ENCODE measurements at regions not wholly inside any gene's neighbourhood (a gene's known extent, or its start where the extent isn't known, plus 50 kb on each side); places are given as distances from the start of the nearest gene placed in this dataset.

- no peak overlapping the region for H3K27ac ChIP-seq (ENCODE audit: low read depth, low read length, poor library complexity, severe bottlenecking)
- no peak overlapping the region for H3K4me3 ChIP-seq (ENCODE audit: low read depth, low read length, poor library complexity, severe bottlenecking)
- H3K9ac ChIP-seq (ENCODE audit: low read length) = no peak overlapping the region
- TF ChIP-seq, protein P1, sequence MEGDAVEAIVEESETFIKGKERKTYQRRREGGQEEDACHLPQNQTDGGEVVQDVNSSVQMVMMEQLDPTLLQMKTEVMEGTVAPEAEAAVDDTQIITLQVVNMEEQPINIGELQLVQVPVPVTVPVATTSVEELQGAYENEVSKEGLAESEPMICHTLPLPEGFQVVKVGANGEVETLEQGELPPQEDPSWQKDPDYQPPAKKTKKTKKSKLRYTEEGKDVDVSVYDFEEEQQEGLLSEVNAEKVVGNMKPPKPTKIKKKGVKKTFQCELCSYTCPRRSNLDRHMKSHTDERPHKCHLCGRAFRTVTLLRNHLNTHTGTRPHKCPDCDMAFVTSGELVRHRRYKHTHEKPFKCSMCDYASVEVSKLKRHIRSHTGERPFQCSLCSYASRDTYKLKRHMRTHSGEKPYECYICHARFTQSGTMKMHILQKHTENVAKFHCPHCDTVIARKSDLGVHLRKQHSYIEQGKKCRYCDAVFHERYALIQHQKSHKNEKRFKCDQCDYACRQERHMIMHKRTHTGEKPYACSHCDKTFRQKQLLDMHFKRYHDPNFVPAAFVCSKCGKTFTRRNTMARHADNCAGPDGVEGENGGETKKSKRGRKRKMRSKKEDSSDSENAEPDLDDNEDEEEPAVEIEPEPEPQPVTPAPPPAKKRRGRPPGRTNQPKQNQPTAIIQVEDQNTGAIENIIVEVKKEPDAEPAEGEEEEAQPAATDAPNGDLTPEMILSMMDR (IDR thresholded peaks at IDR 0.05; ENCODE audit: low read length) = no peak
- no peak for TF ChIP-seq EZH2 (IDR thresholded peaks at IDR 0.05; ENCODE audit: borderline replicate concordance, low read length)
- no peaks in the 10 kb centered on the region for H4K20me1 ChIP-seq (ENCODE audit: insufficient read depth, low read length)
- no peaks in the 10 kb centered on the region for H3K79me2 ChIP-seq (ENCODE audit: insufficient read depth, low read length)
- H3K9me2 ChIP-seq (ENCODE audit: low read depth, low read length) = no peaks in the 10 kb centered on the region
- H3F3A ChIP-seq (ENCODE audit: insufficient read depth, low read length) = no peaks in the 10 kb centered on the region
- no peaks in the 10 kb centered on the region for H3K9me3 ChIP-seq (ENCODE audit: low read length)
- H3K36me3 ChIP-seq (ENCODE audit: insufficient read depth, low read length) = no peaks in the 10 kb centered on the region
- no peaks in the 10 kb centered on the region for H3K27me3 ChIP-seq (ENCODE audit: insufficient read depth, low read length)
- no peak overlapping the region for H3K4me2 ChIP-seq (ENCODE audit: low read length)
- no peaks in the 10 kb centered on the region for H3K4me1 ChIP-seq (ENCODE audit: insufficient read depth, low read length, severe bottlenecking)
- no peak overlapping the region for H2AFZ ChIP-seq (ENCODE audit: low read length)
These were observed 73.8 kb upstream of the OPCML start for GRCh38 chr11:133606124-133606523.

GRCh38 chr11:133605482-133605881 lies 73.2 kb upstream of the OPCML start:
- Histone ChIP-seq H3K79me2 (ENCODE audit: insufficient read depth, low read length) (no peaks in the 10 kb centered on the region), H3K36me3 (ENCODE audit: insufficient read depth, low read length) (no peaks in the 10 kb centered on the region), H3K9ac (ENCODE audit: low read length) (no peak overlapping the region), H3K4me2 (ENCODE audit: low read length) (no peak overlapping the region), H3F3A (ENCODE audit: insufficient read depth, low read length) (no peaks in the 10 kb centered on the region), H2AFZ (ENCODE audit: low read length) (no peak overlapping the region), H3K4me1 (ENCODE audit: insufficient read depth, low read length, severe bottlenecking) (no peaks in the 10 kb centered on the region), H3K9me2 (ENCODE audit: low read depth, low read length) (no peaks in the 10 kb centered on the region), H3K27me3 (ENCODE audit: insufficient read depth, low read length) (no peaks in the 10 kb centered on the region), H3K9me3 (ENCODE audit: low read length) (no peaks in the 10 kb centered on the region), H3K27ac (ENCODE audit: low read depth, low read length, poor library complexity, severe bottlenecking) (no peak overlapping the region), H3K4me3 (ENCODE audit: low read depth, low read length, poor library complexity, severe bottlenecking) (no peak overlapping the region), H4K20me1 (ENCODE audit: insufficient read depth, low read length) (no peaks in the 10 kb centered on the region)
- TF ChIP-seq EZH2 (IDR thresholded peaks at IDR 0.05; ENCODE audit: borderline replicate concordance, low read length) = no peak
- TF ChIP-seq, protein P1 (IDR thresholded peaks at IDR 0.05; ENCODE audit: low read length) = no peak

- no peaks in the 10 kb centered on the region for H3K9me3 ChIP-seq (ENCODE audit: low read length)
- H4K20me1 ChIP-seq (ENCODE audit: insufficient read depth, low read length) = no peaks in the 10 kb centered on the region
- TF ChIP-seq, protein P1 (IDR thresholded peaks at IDR 0.05; ENCODE audit: low read length) = no peak
- no peak for TF ChIP-seq EZH2 (IDR thresholded peaks at IDR 0.05; ENCODE audit: borderline replicate concordance, low read length)
These were observed 69.3 kb upstream of the OPCML start for GRCh38 chr11:133601641-133602040.

More at GRCh38 chr11:133601641-133602040, 69.3 kb upstream of the OPCML start:
- Histone ChIP-seq H3K27me3 (ENCODE audit: insufficient read depth, low read length) (no peaks in the 10 kb centered on the region), H3K79me2 (ENCODE audit: insufficient read depth, low read length) (no peaks in the 10 kb centered on the region), H3K36me3 (ENCODE audit: insufficient read depth, low read length) (no peaks in the 10 kb centered on the region), H3K9ac (ENCODE audit: low read length) (no peak overlapping the region), H3K9me2 (ENCODE audit: low read depth, low read length) (no peaks in the 10 kb centered on the region), H3K4me2 (ENCODE audit: low read length) (no peak overlapping the region), H3F3A (ENCODE audit: insufficient read depth, low read length) (no peaks in the 10 kb centered on the region), H2AFZ (ENCODE audit: low read length) (no peak overlapping the region), H3K4me3 (ENCODE audit: low read depth, low read length, poor library complexity, severe bottlenecking) (no peak overlapping the region), H3K4me1 (ENCODE audit: insufficient read depth, low read length, severe bottlenecking) (no peaks in the 10 kb centered on the region), H3K27ac (ENCODE audit: low read depth, low read length, poor library complexity, severe bottlenecking) (no peak overlapping the region)
